ENCODE measurements at regions not wholly inside any gene's neighbourhood (a gene's known extent, or its start where the extent isn't known, plus 50 kb on each side); places are given as distances from the start of the nearest gene placed in this dataset.

DNA sequence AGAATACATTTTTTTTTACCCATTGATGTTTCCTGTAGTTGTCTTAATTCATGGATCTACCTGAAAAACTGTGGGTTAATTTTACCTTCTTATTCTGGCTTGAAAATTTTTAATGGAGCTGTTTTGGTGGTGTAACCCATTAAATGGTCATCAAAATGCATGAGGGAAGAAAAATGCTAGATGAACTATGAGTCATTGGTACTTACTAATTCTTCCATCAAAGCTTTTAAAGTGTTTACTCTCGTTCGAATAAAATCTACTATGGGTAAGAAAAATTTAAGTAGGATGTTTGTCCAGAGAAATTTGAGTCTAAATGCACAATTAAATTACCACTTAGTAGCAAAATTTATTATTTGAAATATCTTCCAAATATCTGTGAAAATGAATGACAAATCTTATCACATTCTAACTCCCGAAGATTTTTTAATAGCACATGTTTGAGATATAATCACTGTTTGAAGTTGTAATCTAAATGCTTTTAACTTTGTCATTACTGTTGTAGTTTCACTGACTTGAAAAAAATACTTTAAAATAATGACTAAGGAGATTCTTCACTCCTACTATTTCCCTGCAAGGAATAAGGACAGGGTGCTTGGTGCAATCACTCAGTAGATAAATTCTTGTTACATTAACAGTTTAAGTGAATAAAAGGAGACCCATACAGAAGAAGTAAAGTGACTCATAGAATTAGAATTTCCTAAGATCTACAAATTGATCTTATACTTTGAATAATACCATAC lies 437.7 kb downstream of the IRS2 start:
- Histone ChIP-seq H3K27ac (no peak overlapping the region), H3K9me3 (no peaks in the 10 kb centered on the region), H3K4me1 (no peaks in the 10 kb centered on the region), H3K36me3 (no peaks in the 10 kb centered on the region), H3K27me3 (no peaks in the 10 kb centered on the region), H3K9ac (ENCODE audit: low read depth in 2 of 2, low read length in 2 of 2) (no peak overlapping the region), H3K4me3 (no peak overlapping the region)
- no peak for DNase-seq
- intact Hi-C loops (cut with DNase I), result no loop called here
- no peak for TF ChIP-seq CTCF (IDR thresholded peaks at IDR 0.05)

GRCh38 chr13:109346060-109346459 lies 440.3 kb downstream of the IRS2 start:
- no peaks in the 10 kb centered on the region for H3K9me3 ChIP-seq
- no peaks in the 10 kb centered on the region for H3K27me3 ChIP-seq
- DNase-seq, result no peak
- no peak for TF ChIP-seq CTCF (IDR thresholded peaks at IDR 0.05)
- no peak overlapping the region for H3K9ac ChIP-seq (ENCODE audit: low read depth in 2 of 2, low read length in 2 of 2)
- H3K36me3 ChIP-seq, result no peaks in the 10 kb centered on the region
- H3K4me3 ChIP-seq, result no peak overlapping the region
- intact Hi-C loops (cut with DNase I), result no loop called here
- H3K27ac ChIP-seq, result no peak overlapping the region
- H3K4me1 ChIP-seq, result no peaks in the 10 kb centered on the region

DNA sequence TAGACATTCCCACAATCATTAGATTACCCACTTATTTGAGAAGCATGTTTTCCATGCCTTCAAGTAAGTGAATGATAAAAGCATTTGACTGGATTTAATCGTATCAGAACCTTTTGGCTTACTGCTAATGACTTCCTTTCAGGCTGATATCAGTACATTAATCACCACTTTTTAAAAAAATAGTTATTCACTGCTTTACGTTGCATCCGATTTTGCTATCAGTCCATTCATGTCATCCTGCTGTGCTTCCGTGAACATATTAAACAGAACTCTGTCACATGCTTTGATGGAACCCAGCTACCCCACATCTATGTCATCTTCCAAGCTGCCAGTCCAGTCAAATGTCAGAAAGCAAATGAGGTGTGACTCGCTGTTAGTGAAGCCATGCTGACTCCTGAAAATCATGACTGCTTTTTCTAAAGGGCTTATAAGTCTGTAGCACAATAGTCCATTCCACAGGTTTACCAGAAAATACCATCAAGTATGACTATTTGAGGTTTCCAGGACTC lies 440.9 kb downstream of the IRS2 start:
- H3K4me3 ChIP-seq, result no peak overlapping the region
- no peaks in the 10 kb centered on the region for H3K4me1 ChIP-seq
- no peaks in the 10 kb centered on the region for H3K9me3 ChIP-seq
- no peaks in the 10 kb centered on the region for H3K36me3 ChIP-seq
- no peak overlapping the region for H3K27ac ChIP-seq
- H3K27me3 ChIP-seq, result no peaks in the 10 kb centered on the region
- no peak for DNase-seq
- no peak for TF ChIP-seq CTCF (IDR thresholded peaks at IDR 0.05)
- no peak overlapping the region for H3K9ac ChIP-seq (ENCODE audit: low read depth in 2 of 2, low read length in 2 of 2)
- intact Hi-C loops (cut with DNase I), result no loop called here

DNA sequence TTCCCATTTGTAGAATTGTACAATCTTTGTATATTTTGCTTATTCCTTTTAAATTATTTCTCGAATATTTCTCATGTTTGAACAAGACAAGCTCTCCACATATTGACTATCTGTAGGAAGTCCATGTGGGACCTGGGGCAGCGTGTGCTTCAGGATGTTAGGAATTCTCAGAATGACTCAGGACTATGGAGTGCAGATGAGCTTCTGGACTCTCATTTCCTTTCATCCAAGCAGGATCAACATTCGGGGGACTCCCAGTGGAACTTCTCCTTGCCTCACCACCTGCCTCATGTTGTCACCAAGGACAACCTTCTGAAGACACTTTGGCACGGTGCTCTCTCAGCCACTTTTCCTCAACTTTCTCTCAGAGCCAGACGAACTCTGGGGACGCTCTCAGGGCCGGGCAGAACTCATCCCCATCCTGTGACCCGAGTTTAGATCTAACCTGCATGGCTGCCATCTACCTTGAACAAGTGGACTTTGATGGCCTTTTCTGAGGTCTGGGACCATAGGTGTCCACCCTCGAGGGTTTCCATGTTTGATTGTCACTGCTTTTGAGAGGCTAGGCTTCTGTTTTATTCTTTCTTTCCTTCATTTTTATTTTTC lies 441.7 kb downstream of the IRS2 start:
- Histone ChIP-seq H3K9me3 (no peaks in the 10 kb centered on the region), H3K4me1 (no peaks in the 10 kb centered on the region), H3K4me3 (no peak overlapping the region), H3K27me3 (no peaks in the 10 kb centered on the region), H3K9ac (ENCODE audit: low read depth in 2 of 2, low read length in 2 of 2) (no peak overlapping the region), H3K27ac (no peak overlapping the region), H3K36me3 (no peaks in the 10 kb centered on the region)
- intact Hi-C loops (cut with DNase I), result no loop called here
- DNase-seq, result no peak
- TF ChIP-seq CTCF (IDR thresholded peaks at IDR 0.05), result no peak

- no peak for TF ChIP-seq CTCF (IDR thresholded peaks at IDR 0.05)
- Histone ChIP-seq H3K27me3 (no peaks in the 10 kb centered on the region), H3K9ac (ENCODE audit: low read depth in 2 of 2, low read length in 2 of 2) (no peak overlapping the region), H3K36me3 (no peaks in the 10 kb centered on the region), H3K4me3 (no peak overlapping the region), H3K27ac (no peak overlapping the region), H3K9me3 (no peaks in the 10 kb centered on the region), H3K4me1 (no peaks in the 10 kb centered on the region)
- DNase-seq, result no peak
- intact Hi-C loops (cut with DNase I), result loop anchor here (10.0 kb wide), 1 partner anchor 448 kb away; the partner anchor contains the start of gene IRS2
Observed at GRCh38 chr13:109336730-109337129, 449.7 kb downstream of the IRS2 start.
